WTC11 (cell line): ENCODE measurements at regions not wholly inside any gene's neighbourhood (a gene's known extent, or its start where the extent isn't known, plus 50 kb on each side); places are given as distances from the start of the nearest gene placed in this dataset.

Experiments used
- ATAC-seq: fragments of 200-7000 bp; cut with Tn5 transposase; 2 replicates; pipeline ENCODE4 v1.10.0; 2021; ENCODE audit warnings: mild to moderate bottlenecking, moderate library complexity
- CTCF ChIA-PET: fragments of 300-600 bp; sonication (Branson Sonifier 250); formaldehyde crosslinking; loops from one replicate; lab custom pipeline; 2021; ENCODE audit warnings: antibody characterized with exemption; lab: Charles Lee
- POLR2A ChIA-PET: fragments of 350-600 bp; sonication (Branson Sonifier 250); formaldehyde crosslinking; loops from one replicate; lab custom pipeline; 2021; ENCODE audit warnings: antibody characterized with exemption; lab: Charles Lee
- DNase-seq: peaks from one replicate; pipeline ENCODE4 v3.0.0; 2021; ENCODE audit warnings: low spot score
- H3K27ac Mint-ChIP-seq: 2 replicates; pipeline ENCODE4 v1.8.0; 2021; ENCODE audit warnings: mixed read lengths
- H3K27me3 Mint-ChIP-seq: 2 replicates; pipeline ENCODE4 v1.8.0; 2021; ENCODE audit warnings: low read depth, mild to moderate bottlenecking, moderate library complexity, mixed read lengths
- H3K36me3 Mint-ChIP-seq: 2 replicates; pipeline ENCODE4 v1.8.0; 2021; ENCODE audit warnings: mixed read lengths
- H3K4me1 Mint-ChIP-seq: 2 replicates; pipeline ENCODE4 v1.8.0; 2022; ENCODE audit warnings: mixed read lengths
- H3K4me3 Mint-ChIP-seq: 2 replicates; pipeline ENCODE4 v1.8.0; 2021; ENCODE audit warnings: mild to moderate bottlenecking, moderate library complexity, mixed read lengths
- H3K9me3 Mint-ChIP-seq: 2 replicates; pipeline ENCODE4 v1.8.0; 2021; ENCODE audit warnings: mixed read lengths
- CBFB ChIP-seq: sonication (generic); formaldehyde crosslinking; IDR thresholded peaks from 2 replicates; pipeline ENCODE4 v1.8.1; 2022; ENCODE audit warnings: mild to moderate bottlenecking, low read depth, missing genetic modification reagents
- E2F1 ChIP-seq: sonication (generic); formaldehyde crosslinking; IDR thresholded peaks from 2 replicates; pipeline ENCODE4 v1.8.0; 2022; ENCODE audit warnings: mild to moderate bottlenecking, missing genetic modification reagents
- E2F5 ChIP-seq: sonication (generic); formaldehyde crosslinking; IDR thresholded peaks from 2 replicates; pipeline ENCODE4 v1.8.1; 2022; ENCODE audit warnings: mild to moderate bottlenecking, moderate library complexity, missing genetic modification reagents
- ELF4 ChIP-seq: sonication (generic); formaldehyde crosslinking; IDR thresholded peaks from 2 replicates; pipeline ENCODE4 v1.8.1; 2022; ENCODE audit warnings: low read depth, mild to moderate bottlenecking, moderate library complexity, missing genetic modification reagents
- ERG ChIP-seq: fragments of 250-450 bp; sonication (Bioruptor Pico); IDR thresholded peaks from 2 replicates; pipeline ENCODE4 v1.8.0; 2021; ENCODE audit warnings: mild to moderate bottlenecking
- FOXK1 ChIP-seq: sonication (generic); formaldehyde crosslinking; IDR thresholded peaks from 2 replicates; pipeline ENCODE4 v1.8.0; 2022; ENCODE audit warnings: mild to moderate bottlenecking, moderate library complexity, missing genetic modification reagents
- FOXP4 ChIP-seq: sonication (generic); formaldehyde crosslinking; IDR thresholded peaks from 2 replicates; pipeline ENCODE4 v1.8.0; 2022; ENCODE audit warnings: mild to moderate bottlenecking, missing genetic modification reagents
- GABPB1 ChIP-seq: sonication (generic); formaldehyde crosslinking; IDR thresholded peaks from 2 replicates; pipeline ENCODE4 v1.8.1; 2023; ENCODE audit warnings: mild to moderate bottlenecking, missing genetic modification reagents
- GTF2I ChIP-seq: fragments of 250-450 bp; sonication (Bioruptor Pico); conservative IDR thresholded peaks from 2 replicates; pipeline ENCODE4 v1.4.0; 2021; ENCODE audit warnings: mild to moderate bottlenecking
- MAX ChIP-seq: sonication (generic); formaldehyde crosslinking; IDR thresholded peaks from 2 replicates; pipeline ENCODE4 v1.8.0; 2022; ENCODE audit warnings: mild to moderate bottlenecking, missing genetic modification reagents
- MXD4 ChIP-seq: fragments of 250-450 bp; sonication (Bioruptor Pico); IDR thresholded peaks from 2 replicates; pipeline ENCODE4 v1.8.0; 2021; ENCODE audit warnings: mild to moderate bottlenecking, moderate library complexity, borderline replicate concordance
- MYBL2 ChIP-seq: sonication (generic); formaldehyde crosslinking; IDR thresholded peaks from 2 replicates; pipeline ENCODE4 v1.8.1; 2023; ENCODE audit warnings: mild to moderate bottlenecking, moderate library complexity, missing genetic modification reagents
- NFYB ChIP-seq: sonication (generic); formaldehyde crosslinking; conservative IDR thresholded peaks from 2 replicates; pipeline ENCODE4 v1.8.0; 2022; ENCODE audit warnings: low read depth, missing genetic modification reagents
- PREB ChIP-seq: sonication (generic); formaldehyde crosslinking; IDR thresholded peaks from 2 replicates; pipeline ENCODE4 v1.8.1; 2022; ENCODE audit warnings: mild to moderate bottlenecking, missing genetic modification reagents, moderate library complexity, borderline replicate concordance
- RELA ChIP-seq: sonication (generic); formaldehyde crosslinking; IDR thresholded peaks from 2 replicates; pipeline ENCODE4 v1.8.1; 2022; ENCODE audit warnings: missing genetic modification reagents, mild to moderate bottlenecking, borderline replicate concordance
- RORB ChIP-seq: fragments of 250-450 bp; sonication (Bioruptor Pico); IDR thresholded peaks from 2 replicates; pipeline ENCODE4 v1.9.0; 2021; ENCODE audit warnings: mild to moderate bottlenecking
- SP1 ChIP-seq: sonication (generic); formaldehyde crosslinking; conservative IDR thresholded peaks from 2 replicates; pipeline ENCODE4 v1.8.1; 2022; ENCODE audit warnings: missing genetic modification reagents
- STAT6 ChIP-seq: sonication (generic); formaldehyde crosslinking; conservative IDR thresholded peaks from 2 replicates; pipeline ENCODE4 v1.8.1; 2023; ENCODE audit warnings: mild to moderate bottlenecking, low read depth, missing genetic modification reagents, moderate library complexity
- TEAD4 ChIP-seq: sonication (generic); formaldehyde crosslinking; IDR thresholded peaks from 2 replicates; pipeline ENCODE4 v1.8.0; 2022; ENCODE audit warnings: mild to moderate bottlenecking, missing genetic modification reagents
- USF1 ChIP-seq: sonication (generic); formaldehyde crosslinking; IDR thresholded peaks from 2 replicates; pipeline ENCODE4 v1.8.0; 2022; ENCODE audit warnings: mild to moderate bottlenecking, missing genetic modification reagents
- USF2 ChIP-seq: sonication (generic); formaldehyde crosslinking; IDR thresholded peaks from 2 replicates; pipeline ENCODE4 v1.8.1; 2023; ENCODE audit warnings: mild to moderate bottlenecking, missing genetic modification reagents, moderate library complexity
- ZNF232 ChIP-seq: sonication (generic); formaldehyde crosslinking; IDR thresholded peaks from 2 replicates; pipeline ENCODE4 v1.8.0; 2022; ENCODE audit warnings: mild to moderate bottlenecking, missing genetic modification reagents
- ZNF512 ChIP-seq: sonication (generic); formaldehyde crosslinking; IDR thresholded peaks from 2 replicates; pipeline ENCODE4 v1.8.1; 2022; ENCODE audit warnings: missing genetic modification reagents, borderline replicate concordance
- ZNF671 ChIP-seq: fragments of 250-450 bp; sonication (Bioruptor Pico); IDR thresholded peaks from 2 replicates; pipeline ENCODE4 v1.8.0; 2021; ENCODE audit warnings: mild to moderate bottlenecking

- no peak for TF ChIP-seq STAT6 (CRISPR knock-in tag)
- TF ChIP-seq SP1 (CRISPR knock-in tag) = no peak
- no peak for TF ChIP-seq FOXK1 (CRISPR knock-in tag)
- no peak for TF ChIP-seq ERG (CRISPR knock-in tag)
These were observed 355.8 kb upstream of the GRAMD2B start (continued) for GRCh38 chr5:126067404-126067803.

GRCh38 chr5:126069329-126069728 lies 353.9 kb upstream of the GRAMD2B start:
- H3K4me3 Mint-ChIP-seq = no peak overlapping the region
- no peak overlapping the region for H3K27ac Mint-ChIP-seq
- peaks cover 32% of the 10 kb centered on the region for H3K36me3 Mint-ChIP-seq
- no peaks in the 10 kb centered on the region for H3K4me1 Mint-ChIP-seq
- CTCF ChIA-PET = no interaction called here
- ATAC-seq (no peak), DNase-seq (no peak)
- peaks cover 36% of the 10 kb centered on the region for H3K9me3 Mint-ChIP-seq
- H3K27me3 Mint-ChIP-seq = no peaks in the 10 kb centered on the region; the same call in 1 of the 2 replicates
- TF ChIP-seq CBFB (CRISPR knock-in tag) (no peak), PREB (CRISPR knock-in tag) (no peak), E2F1 (no peak), MAX (CRISPR knock-in tag) (no peak), RORB (CRISPR knock-in tag) (no peak), E2F5 (no peak), NFYB (no peak), USF2 (no peak), TEAD4 (no peak), GABPB1 (no peak), USF1 (CRISPR knock-in tag) (no peak), ZNF671 (CRISPR knock-in tag) (no peak), MXD4 (CRISPR knock-in tag) (no peak), FOXP4 (CRISPR knock-in tag) (no peak), ZNF232 (CRISPR knock-in tag) (no peak), GTF2I (CRISPR knock-in tag) (no peak), ZNF512 (CRISPR knock-in tag) (no peak), MYBL2 (CRISPR knock-in tag) (no peak), RELA (CRISPR knock-in tag) (no peak), ELF4 (CRISPR knock-in tag) (no peak)
- POLR2A ChIA-PET = no interaction called here
